Activated B cell treated with CpG ODN at 0.5 μM for 24 hours (primary cell): ENCODE measurements at regions not wholly inside any gene's neighbourhood (a gene's known extent, or its start where the extent isn't known, plus 50 kb on each side); places are given as distances from the start of the nearest gene placed in this dataset.

ENCODE experiments used
- ATAC-seq: fragments of 200-7000 bp; cut with Tn5 transposase; one replicate; pipeline ENCODE4 v1.10.0; 2021; ENCODE audit warnings: low read depth, mild to moderate bottlenecking, moderate library complexity
- CTCF ChIA-PET: fragments of 350-600 bp; sonication (Branson Sonifier 250); formaldehyde crosslinking; loops from one replicate; lab custom pipeline; 2021; ENCODE audit warnings: antibody characterized with exemption; lab: Charles Lee
- POLR2A ChIA-PET: fragments of 350-600 bp; sonication (Branson Sonifier 250); formaldehyde crosslinking; loops from one replicate; lab custom pipeline; 2021; ENCODE audit warnings: antibody characterized with exemption; lab: Charles Lee
- DNase-seq: peaks from one replicate; pipeline ENCODE4 v3.0.0; 2022
- H3K27ac Mint-ChIP-seq: one replicate; pipeline ENCODE4 v1.8.0; 2020; ENCODE audit warnings: mixed read lengths
- H3K27me3 Mint-ChIP-seq: one replicate; pipeline ENCODE4 v1.8.0; 2021; ENCODE audit warnings: mixed read lengths
- H3K36me3 Mint-ChIP-seq: one replicate; pipeline ENCODE4 v1.8.0; 2021; ENCODE audit warnings: low read depth, mixed read lengths
- H3K4me1 Mint-ChIP-seq: one replicate; pipeline ENCODE4 v1.8.0; 2021; ENCODE audit warnings: mixed read lengths
- H3K4me3 Mint-ChIP-seq: one replicate; pipeline ENCODE4 v1.8.0; 2020; ENCODE audit warnings: mild to moderate bottlenecking, mixed read lengths
- H3K9me3 Mint-ChIP-seq: one replicate; pipeline ENCODE4 v1.8.0; 2020; ENCODE audit warnings: mixed read lengths
- intact Hi-C: fragments of 100-400 bp; cut with micrococcal nuclease; formaldehyde crosslinking; loops from one replicate; pipeline ENCODE4 v1.15.1; 2024
- TF ChIP-seq, protein P1 (sequence below): fragments of 200-600 bp; IDR thresholded peaks from one replicate; pipeline ENCODE4 v1.8.0; 2022; ENCODE audit warnings: antibody characterized with exemption, mild to moderate bottlenecking

DNA sequence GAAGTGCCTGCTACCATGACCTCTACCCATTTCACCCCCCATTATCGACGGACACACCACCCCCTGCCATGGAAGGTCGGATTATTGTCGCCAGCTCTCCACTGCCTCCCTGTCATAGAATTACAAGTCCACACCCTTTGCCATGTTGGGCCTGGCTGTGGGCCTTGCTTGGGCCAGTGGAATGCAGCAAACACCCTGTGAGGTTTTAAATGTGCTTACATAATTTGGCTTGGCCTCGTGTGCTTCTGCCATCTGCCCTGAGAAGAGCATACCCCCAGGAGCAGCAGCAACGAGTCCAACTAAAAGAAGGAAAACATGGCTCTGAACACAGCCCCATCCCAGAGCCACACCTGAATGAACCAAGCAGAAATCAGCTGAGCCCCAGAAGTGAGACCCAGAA lies 94.1 kb upstream of the PRDM11 start:
- peaks cover 15% of the 10 kb centered on the region for H3K4me1 Mint-ChIP-seq
- TF ChIP-seq, protein P1, sequence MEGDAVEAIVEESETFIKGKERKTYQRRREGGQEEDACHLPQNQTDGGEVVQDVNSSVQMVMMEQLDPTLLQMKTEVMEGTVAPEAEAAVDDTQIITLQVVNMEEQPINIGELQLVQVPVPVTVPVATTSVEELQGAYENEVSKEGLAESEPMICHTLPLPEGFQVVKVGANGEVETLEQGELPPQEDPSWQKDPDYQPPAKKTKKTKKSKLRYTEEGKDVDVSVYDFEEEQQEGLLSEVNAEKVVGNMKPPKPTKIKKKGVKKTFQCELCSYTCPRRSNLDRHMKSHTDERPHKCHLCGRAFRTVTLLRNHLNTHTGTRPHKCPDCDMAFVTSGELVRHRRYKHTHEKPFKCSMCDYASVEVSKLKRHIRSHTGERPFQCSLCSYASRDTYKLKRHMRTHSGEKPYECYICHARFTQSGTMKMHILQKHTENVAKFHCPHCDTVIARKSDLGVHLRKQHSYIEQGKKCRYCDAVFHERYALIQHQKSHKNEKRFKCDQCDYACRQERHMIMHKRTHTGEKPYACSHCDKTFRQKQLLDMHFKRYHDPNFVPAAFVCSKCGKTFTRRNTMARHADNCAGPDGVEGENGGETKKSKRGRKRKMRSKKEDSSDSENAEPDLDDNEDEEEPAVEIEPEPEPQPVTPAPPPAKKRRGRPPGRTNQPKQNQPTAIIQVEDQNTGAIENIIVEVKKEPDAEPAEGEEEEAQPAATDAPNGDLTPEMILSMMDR: no peak
- intact Hi-C loops: no loop called here
- H3K9me3 Mint-ChIP-seq: peaks cover 4% of the 10 kb centered on the region
- no peak overlapping the region for H3K4me3 Mint-ChIP-seq
- ATAC-seq (no peak), DNase-seq (no peak)
- H3K27me3 Mint-ChIP-seq: peaks cover 14% of the 10 kb centered on the region
- H3K36me3 Mint-ChIP-seq: no peaks in the 10 kb centered on the region
- H3K27ac Mint-ChIP-seq: no peak overlapping the region
- ChIA-PET CTCF (no interaction called here), POLR2A (interaction anchor here (0.6 kb wide), 1 partner anchor 23 kb away, joined by 3 read pairs; no protein-coding TSS in a partner anchor)

DNA sequence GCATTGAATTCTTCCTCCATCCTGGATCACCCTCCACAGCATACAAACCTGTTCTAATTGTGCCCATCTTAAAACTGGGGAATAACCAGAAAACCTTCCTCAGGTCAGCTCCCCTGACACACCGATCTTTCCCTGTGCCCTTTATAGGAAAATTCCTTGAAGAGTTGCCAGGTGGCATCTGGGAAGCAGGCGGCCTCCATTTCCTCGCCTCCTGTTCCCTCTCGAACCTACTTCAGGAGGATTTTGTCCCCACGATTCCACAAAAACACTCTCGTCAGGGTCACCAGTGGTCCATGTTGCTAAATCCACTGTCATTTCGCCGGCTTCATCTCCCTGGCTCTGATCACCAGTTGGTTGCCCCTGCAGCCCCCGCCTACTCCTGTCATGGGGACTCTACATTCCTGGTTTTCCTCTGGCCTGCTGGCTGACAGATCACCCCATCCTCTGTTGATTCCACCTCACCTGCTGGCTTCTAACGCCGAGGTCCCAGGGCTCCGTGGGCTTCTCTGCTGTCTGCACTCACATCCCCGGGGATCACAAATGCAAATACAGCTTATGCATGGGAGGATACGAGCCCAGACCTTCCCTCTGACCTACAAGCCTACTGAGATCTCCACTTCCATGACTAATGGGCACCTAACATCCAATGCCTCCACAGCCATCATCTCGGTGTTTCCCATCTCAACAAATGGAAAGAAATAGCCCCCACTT lies 92.5 kb upstream of the PRDM11 start:
- H3K9me3 Mint-ChIP-seq: peaks cover 4% of the 10 kb centered on the region
- ChIA-PET POLR2A (no interaction called here), CTCF (no interaction called here)
- H3K27ac Mint-ChIP-seq: no peak overlapping the region
- peaks cover 15% of the 10 kb centered on the region for H3K4me1 Mint-ChIP-seq
- peak; percentile 83 for ATAC-seq
- no peak for DNase-seq
- no peaks in the 10 kb centered on the region for H3K36me3 Mint-ChIP-seq
- H3K27me3 Mint-ChIP-seq: peaks cover 15% of the 10 kb centered on the region
- H3K4me3 Mint-ChIP-seq: peak overlapping the region; percentile 25
- intact Hi-C loops: loop anchor here (1.0 kb wide), 1 partner anchor 25 kb away; no protein-coding TSS in a partner anchor
- TF ChIP-seq, protein P1: no peak

DNA sequence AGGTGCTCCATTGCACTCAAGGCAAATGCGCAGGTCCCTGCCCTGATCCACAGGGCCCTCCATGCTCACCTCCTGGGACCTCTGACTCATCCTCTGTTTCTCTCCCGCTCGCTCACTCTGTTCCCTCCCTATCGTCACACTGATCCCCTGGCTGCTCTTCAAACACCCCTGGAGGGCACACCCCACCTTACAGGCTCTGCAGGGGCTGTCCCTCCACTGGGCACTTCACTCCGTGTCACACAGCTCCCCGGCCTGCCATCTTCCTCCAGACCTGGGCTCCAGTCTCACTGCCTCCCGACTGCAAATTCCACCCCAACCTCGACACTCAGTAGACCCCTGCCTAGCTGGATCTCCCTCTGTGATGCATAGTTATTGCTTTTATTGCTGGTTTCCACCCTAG lies 91.5 kb upstream of the PRDM11 start:
- Mint-ChIP-seq H3K9me3 (peaks cover 4% of the 10 kb centered on the region), H3K4me3 (peak overlapping the region; percentile 9), H3K27ac (no peak overlapping the region), H3K36me3 (no peaks in the 10 kb centered on the region), H3K4me1 (peaks cover 15% of the 10 kb centered on the region), H3K27me3 (peaks cover 15% of the 10 kb centered on the region)
- intact Hi-C loops: loop anchor here (1.0 kb wide), 1 partner anchor 26 kb away; no protein-coding TSS in a partner anchor
- ATAC-seq (no peak), DNase-seq (no peak)
- CTCF ChIA-PET: interaction anchor here (0.7 kb wide), 1 partner anchor 48 kb away, joined by 3 read pairs; no protein-coding TSS in a partner anchor
- TF ChIP-seq, protein P1: no peak
- POLR2A ChIA-PET: no interaction called here

DNA sequence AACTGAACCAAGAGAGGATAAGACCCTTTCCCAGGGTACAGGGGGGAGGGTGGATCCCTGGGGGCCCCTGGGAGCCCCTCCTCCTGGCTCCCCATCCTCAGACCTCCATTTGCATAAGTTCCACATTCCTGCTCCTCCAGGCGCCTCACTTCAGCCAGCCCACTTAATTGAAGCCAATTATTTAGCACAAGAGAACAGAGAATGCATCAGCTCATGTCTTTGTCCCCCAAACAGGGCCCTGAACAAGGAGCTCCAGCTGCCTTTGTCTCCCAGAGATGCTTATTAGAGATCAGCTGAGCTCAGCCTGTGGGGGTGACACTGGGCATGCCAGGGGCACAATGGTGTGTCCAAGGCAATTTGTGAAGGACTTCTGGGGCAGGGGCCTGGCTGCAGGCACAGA lies 89.9 kb upstream of the PRDM11 start:
- CTCF ChIA-PET: interaction anchor here (0.6 kb wide), 1 partner anchor 1119 kb away, joined by 3 read pairs; no protein-coding TSS in a partner anchor
- no peaks in the 10 kb centered on the region for H3K9me3 Mint-ChIP-seq
- TF ChIP-seq, protein P1: no peak
- POLR2A ChIA-PET: interaction anchor here (1.4 kb wide), 1 partner anchor 12 kb away, joined by 3 read pairs; no protein-coding TSS in a partner anchor
- ATAC-seq (no peak), DNase-seq (no peak)
- H3K27me3 Mint-ChIP-seq: peaks cover 11% of the 10 kb centered on the region
- peaks cover 15% of the 10 kb centered on the region for H3K4me1 Mint-ChIP-seq
- intact Hi-C loops: no loop called here
- H3K27ac Mint-ChIP-seq: no peak overlapping the region
- H3K4me3 Mint-ChIP-seq: no peak overlapping the region
- H3K36me3 Mint-ChIP-seq: no peaks in the 10 kb centered on the region

DNA sequence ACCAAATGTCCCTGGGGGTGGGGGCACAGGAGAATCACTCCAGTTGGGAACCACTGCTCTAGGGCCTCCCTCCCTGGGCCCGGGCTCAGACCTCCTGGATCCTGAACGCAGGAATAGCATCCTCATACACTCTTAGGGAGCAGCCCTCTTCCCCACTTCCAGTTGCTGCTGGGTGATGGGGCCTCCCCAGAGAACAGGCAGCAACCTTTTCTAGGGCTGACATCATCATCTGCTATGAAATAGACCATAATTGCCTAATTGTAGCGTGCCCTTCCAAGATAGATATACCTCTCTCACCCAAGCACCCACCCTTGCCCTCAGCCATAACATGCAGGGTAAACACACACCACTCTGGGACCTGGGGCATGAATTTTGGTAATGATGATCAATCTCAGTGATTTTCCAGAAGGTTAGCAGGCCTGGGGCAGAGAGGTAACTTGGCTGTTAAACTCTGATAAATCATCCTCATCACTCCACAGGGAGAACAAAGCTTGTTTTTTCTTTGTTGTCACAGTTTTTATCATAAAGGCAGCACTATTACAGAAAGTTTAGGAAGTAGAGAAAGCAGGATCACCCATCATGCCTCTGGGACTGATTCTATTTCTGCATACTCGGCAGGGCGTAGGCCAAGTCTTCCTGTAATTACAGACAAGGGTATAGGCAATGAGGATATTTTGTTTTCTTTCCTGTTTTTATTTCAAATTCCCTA lies 88.3 kb upstream of the PRDM11 start:
- ATAC-seq (no peak), DNase-seq (no peak)
- peaks cover 11% of the 10 kb centered on the region for H3K27me3 Mint-ChIP-seq
- POLR2A ChIA-PET: no interaction called here
- TF ChIP-seq, protein P1: no peak
- intact Hi-C loops: loop anchor here (2.0 kb wide), 1 partner anchor 15 kb away; no protein-coding TSS in a partner anchor
- H3K4me3 Mint-ChIP-seq: no peak overlapping the region
- no peaks in the 10 kb centered on the region for H3K36me3 Mint-ChIP-seq
- H3K27ac Mint-ChIP-seq: no peak overlapping the region
- H3K9me3 Mint-ChIP-seq: no peaks in the 10 kb centered on the region
- CTCF ChIA-PET: no interaction called here
- H3K4me1 Mint-ChIP-seq: peaks cover 15% of the 10 kb centered on the region
